ENCODE measurements at regions not wholly inside any gene's neighbourhood (a gene's known extent, or its start where the extent isn't known, plus 50 kb on each side); places are given as distances from the start of the nearest gene placed in this dataset.

- DNase-seq (ENCODE audit: low read depth in 2 of 2), result no peak
Measured at GRCh38 chr2:174668075-174668474, 70.5 kb upstream of the WIPF1 start.

GRCh38 chr2:174667250-174667860 is 69.8 kb upstream of the WIPF1 start:
- no peak for DNase-seq (ENCODE audit: low read depth in 2 of 2)

- DNase-seq (ENCODE audit: low read depth in 2 of 2), result no peak
Measured at GRCh38 chr2:174666845-174667244, 69.2 kb upstream of the WIPF1 start.

- DNase-seq (ENCODE audit: low read depth in 2 of 2), result no peak
Measured at GRCh38 chr2:174666312-174666711, 68.7 kb upstream of the WIPF1 start.

GRCh38 chr2:174664084-174664759 is 66.6 kb upstream of the WIPF1 start:
- DNase-seq (ENCODE audit: low read depth in 2 of 2), result no peak

GRCh38 chr2:174663550-174663949 is 65.9 kb upstream of the WIPF1 start:
- DNase-seq (ENCODE audit: low read depth in 2 of 2), result no peak

- no peak for DNase-seq (ENCODE audit: low read depth in 2 of 2)
Measured at GRCh38 chr2:174662859-174663258, 65.3 kb upstream of the WIPF1 start.

- no peak for DNase-seq (ENCODE audit: low read depth in 2 of 2)
Measured at GRCh38 chr2:174662459-174662858, 64.9 kb upstream of the WIPF1 start.

GRCh38 chr2:174660984-174661675 is 63.5 kb upstream of the WIPF1 start:
- no peak for DNase-seq (ENCODE audit: low read depth in 2 of 2)

- DNase-seq (ENCODE audit: low read depth in 2 of 2), result no peak
Measured at GRCh38 chr2:174659069-174659900, 61.7 kb upstream of the WIPF1 start.

- no peak for DNase-seq (ENCODE audit: low read depth in 2 of 2)
Measured at GRCh38 chr2:174656676-174657176, 59.1 kb upstream of the WIPF1 start.

- DNase-seq (ENCODE audit: low read depth in 2 of 2), result no peak
Measured at GRCh38 chr2:174656035-174656434, 58.4 kb upstream of the WIPF1 start.

- DNase-seq (ENCODE audit: low read depth in 2 of 2), result no peak
Measured at GRCh38 chr2:174654419-174654941, 56.9 kb upstream of the WIPF1 start.

GRCh38 chr2:174648896-174649295 is 51.3 kb upstream of the WIPF1 start:
- DNase-seq (ENCODE audit: low read depth in 2 of 2), result no peak
